HG03064 (cell line): ENCODE measurements at regions not wholly inside any gene's neighbourhood (a gene's known extent, or its start where the extent isn't known, plus 50 kb on each side); places are given as distances from the start of the nearest gene placed in this dataset.

Experiments
- ATAC-seq: cut with Tn5 transposase; IDR thresholded peaks from one replicate; pipeline ENCODE4 v1.9.1; 2021; ENCODE audit warnings: low read depth; ENCODE audit not compliant: unreplicated experiment

DNA sequence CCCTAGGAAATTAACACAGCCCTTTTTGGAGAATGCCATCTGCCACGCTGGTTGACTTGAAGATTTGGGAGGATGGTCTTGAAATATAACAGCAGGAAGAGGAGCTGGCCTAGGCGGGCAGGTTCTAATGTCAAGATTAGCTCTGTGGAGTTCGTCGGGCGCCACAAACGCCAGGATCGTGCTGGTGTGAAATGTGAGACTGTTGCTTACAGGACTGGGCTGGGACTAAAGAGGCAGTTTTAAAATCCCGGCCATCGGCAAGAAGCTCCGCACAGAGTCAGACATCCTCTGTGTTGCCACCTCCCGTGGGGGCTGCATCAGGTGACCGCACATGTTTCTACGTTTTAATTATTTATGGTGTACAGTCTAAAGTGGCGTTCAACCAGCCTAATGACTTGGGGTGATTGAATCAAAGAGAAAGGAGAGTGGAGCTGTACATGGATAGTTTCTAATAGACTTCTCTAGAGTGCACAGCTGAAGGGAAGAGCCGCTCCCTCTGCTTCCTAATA lies 99.4 kb upstream of the BCL11A start:
- ATAC-seq, result no peak

- no peak for ATAC-seq
Measured at GRCh38 chr2:60657673-60658072, 98.4 kb upstream of the PAPOLG start.

DNA sequence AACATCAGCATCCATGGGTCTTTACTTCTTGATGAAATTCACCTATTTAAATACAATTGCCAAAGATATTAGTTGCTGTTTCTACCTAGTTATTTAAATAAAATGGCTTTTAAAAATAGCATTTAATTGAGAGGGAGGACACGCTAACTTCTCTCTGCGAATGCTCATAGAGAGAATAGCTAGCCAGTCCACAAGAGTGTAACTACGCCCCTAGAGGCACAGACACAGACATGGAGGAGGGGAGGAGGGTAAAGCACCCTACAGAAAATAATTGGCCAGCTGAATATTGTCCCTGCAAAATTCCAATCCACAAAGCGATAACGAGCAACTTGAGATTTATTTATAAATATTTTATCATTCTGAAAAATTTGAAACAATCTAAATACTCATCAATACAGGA lies 97.0 kb upstream of the PAPOLG start:
- ATAC-seq, result no peak

GRCh38 chr2:60661073-60661738 lies 94.9 kb upstream of the PAPOLG start:
- no peak for ATAC-seq

GRCh38 chr2:60662781-60663180 lies 93.3 kb upstream of the PAPOLG start:
- ATAC-seq, result no peak

- no peak for ATAC-seq
Measured at GRCh38 chr2:60671966-60672365, 84.1 kb upstream of the PAPOLG start.

GRCh38 chr2:60674524-60675165 lies 81.4 kb upstream of the PAPOLG start:
- ATAC-seq, result peak; percentile 97

GRCh38 chr2:60675301-60675700 lies 80.8 kb upstream of the PAPOLG start:
- no peak for ATAC-seq

- ATAC-seq, result no peak
Measured at GRCh38 chr2:60676706-60677330, 79.2 kb upstream of the PAPOLG start.

DNA sequence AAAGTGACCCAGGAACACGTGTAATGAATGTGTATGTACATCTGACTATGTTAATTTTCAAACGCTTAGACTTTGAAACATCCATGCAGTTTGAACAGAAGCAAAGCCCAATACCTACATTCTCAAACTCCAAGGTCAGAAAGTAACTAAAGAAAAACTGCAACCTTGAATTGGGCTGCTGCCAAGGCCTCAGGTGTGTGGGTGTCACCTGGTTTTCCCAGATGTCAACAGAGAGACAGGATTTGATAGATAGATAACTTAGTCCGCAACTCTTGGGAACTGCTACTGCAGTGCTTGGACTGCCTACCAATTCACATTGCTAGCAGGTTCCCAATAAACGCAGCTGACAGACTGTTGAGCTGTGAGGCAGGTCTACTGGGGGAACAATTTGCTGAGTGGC lies 78.7 kb upstream of the PAPOLG start:
- no peak for ATAC-seq

DNA sequence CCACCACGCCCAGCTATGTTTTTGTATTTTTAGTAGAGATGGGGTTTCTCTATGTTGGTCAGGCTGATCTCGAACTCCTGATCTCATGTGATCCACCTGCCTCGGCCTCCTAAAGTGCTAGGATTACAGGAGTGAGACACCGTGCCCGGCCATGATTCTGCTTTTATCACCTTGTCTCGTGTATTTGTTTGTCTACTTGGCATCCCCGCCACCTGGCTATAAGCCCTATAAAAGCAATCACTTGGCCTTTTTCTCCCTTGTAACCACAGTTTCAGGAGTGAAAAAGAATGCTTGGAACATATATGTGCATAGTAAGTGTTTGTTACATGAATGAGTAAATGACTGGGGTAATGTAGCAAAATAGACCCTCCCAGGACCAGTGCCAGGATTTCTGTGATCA lies 77.5 kb upstream of the PAPOLG start:
- ATAC-seq, result no peak

- ATAC-seq, result no peak
Measured at GRCh38 chr2:60679036-60679780, 76.9 kb upstream of the PAPOLG start.

DNA sequence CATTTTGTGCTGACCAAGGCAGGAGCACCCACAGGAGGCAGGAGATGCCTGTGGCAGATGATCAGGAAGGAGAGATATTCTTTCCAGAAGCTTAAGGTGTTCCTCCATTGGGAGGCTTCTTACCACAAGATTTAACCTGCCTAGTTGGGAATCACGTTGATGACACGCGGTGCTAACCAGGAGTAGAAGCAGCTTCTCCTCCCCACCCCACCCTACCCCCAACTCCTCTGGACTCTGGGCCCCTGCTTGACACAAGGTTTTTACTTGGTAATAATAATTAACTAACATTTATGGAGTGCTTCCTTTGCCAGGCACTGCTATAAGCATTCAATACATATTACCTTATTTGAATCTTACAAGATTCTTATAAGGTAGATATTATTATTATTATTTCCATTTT lies 62.5 kb upstream of the PAPOLG start:
- no peak for ATAC-seq

DNA sequence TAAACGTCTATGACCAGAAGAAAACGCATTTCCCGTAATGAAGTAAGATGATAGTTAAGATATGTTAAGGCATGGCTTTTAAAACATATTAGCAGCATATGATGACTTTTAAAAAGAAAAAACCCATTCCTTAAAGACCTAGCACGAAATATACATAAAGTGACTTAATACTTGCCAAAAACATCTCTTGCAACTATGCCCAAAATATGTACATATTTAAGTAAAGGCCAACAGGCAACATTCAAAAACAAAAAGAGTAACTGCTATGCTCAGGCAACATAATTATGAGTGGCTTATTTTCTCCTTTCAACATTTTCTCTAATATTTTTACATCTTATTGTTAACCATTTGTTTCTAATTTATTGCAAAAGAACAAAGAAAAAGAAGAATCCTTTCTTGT lies 60.3 kb upstream of the PAPOLG start:
- no peak for ATAC-seq

GRCh38 chr2:60699617-60700016 lies 56.5 kb upstream of the PAPOLG start:
- no peak for ATAC-seq

- ATAC-seq, result no peak
Measured at GRCh38 chr2:60706021-60706420, 50.0 kb upstream of the PAPOLG start.
